PC-9 (cell line): ENCODE measurements at regions not wholly inside any gene's neighbourhood (a gene's known extent, or its start where the extent isn't known, plus 50 kb on each side); places are given as distances from the start of the nearest gene placed in this dataset.

Source experiments
- BruUV-seq: library from RNA; stranded (reverse); fragments of 400-500 nt; replicated peaks from 2 replicates; lab custom pipeline; 2021; lab: Mats Ljungman, UMichigan
- CTCF ChIA-PET: fragments of 300-600 bp; sonication (Branson Sonifier 250); formaldehyde crosslinking; loops from one replicate; lab custom pipeline; 2022; ENCODE audit warnings: antibody characterized with exemption; lab: Charles Lee
- POLR2A ChIA-PET: fragments of 300-600 bp; sonication (Branson Sonifier 250); formaldehyde crosslinking; loops from one replicate; lab custom pipeline; 2022; ENCODE audit warnings: antibody characterized with exemption; ENCODE audit not compliant: unreplicated experiment; lab: Charles Lee
- DNase-seq, 2 experiments: peaks; one replicate each; pipeline versions ENCODE4 v3.0.0 to v3.0.0-alpha.2; 2015 to 2022; ENCODE audit warnings: mixed read lengths in 1 of 2
- H2AFZ ChIP-seq: fragments of 200-600 bp; sonication (generic); 2 replicates; pipeline ENCODE4 v1.8.1; 2017; ENCODE audit warnings: antibody characterized with exemption
- H3F3A ChIP-seq: fragments of 200-600 bp; sonication (generic); 2 replicates; pipeline ENCODE4 v1.8.1; 2017; ENCODE audit warnings: antibody characterized with exemption, mild to moderate bottlenecking, low read depth; ENCODE audit not compliant: insufficient read depth
- H3K27ac ChIP-seq: fragments of 200-600 bp; sonication (generic); 2 replicates; pipeline ENCODE4 v1.6.1; 2016; ENCODE audit warnings: mixed run types
- H3K27me3 ChIP-seq: fragments of 200-600 bp; sonication (generic); 2 replicates; pipeline ENCODE4 v1.6.1; 2016; ENCODE audit warnings: low read depth, mixed run types; ENCODE audit not compliant: insufficient read depth
- H3K36me3 ChIP-seq: fragments of 200-600 bp; sonication (generic); 2 replicates; pipeline ENCODE4 v1.6.1; 2016; ENCODE audit warnings: low read depth, mixed run types
- H3K4me1 ChIP-seq: fragments of 200-600 bp; sonication (generic); replicated peaks from 2 replicates; pipeline ENCODE4 v1.6.1; 2016; ENCODE audit warnings: mixed run types; ENCODE audit not compliant: insufficient read depth
- H3K4me2 ChIP-seq: fragments of 200-600 bp; sonication (generic); 2 replicates; pipeline ENCODE4 v1.6.1; 2017; ENCODE audit warnings: mixed run types
- H3K4me3 ChIP-seq: fragments of 200-600 bp; sonication (generic); 2 replicates; pipeline ENCODE4 v1.6.1; 2016; ENCODE audit warnings: mixed run types
- H3K79me2 ChIP-seq: fragments of 200-600 bp; sonication (generic); 2 replicates; pipeline ENCODE4 v1.6.1; 2017; ENCODE audit warnings: low read depth, mixed run types
- H3K9me2 ChIP-seq: fragments of 200-600 bp; sonication (generic); 2 replicates; pipeline ENCODE4 v1.8.1; 2017; ENCODE audit warnings: mild to moderate bottlenecking; ENCODE audit not compliant: insufficient read depth
- H3K9me3 ChIP-seq: fragments of 200-600 bp; sonication (generic); 2 replicates; pipeline ENCODE4 v1.8.1; 2016; ENCODE audit warnings: low read depth; ENCODE audit not compliant: insufficient read depth
- H4K20me1 ChIP-seq: fragments of 200-600 bp; sonication (generic); 2 replicates; pipeline ENCODE4 v1.8.1; 2017; ENCODE audit not compliant: insufficient read depth
- CTCF ChIP-seq: fragments of 200-600 bp; sonication (generic); conservative IDR thresholded peaks from 2 replicates; pipeline ENCODE4 v1.6.1; 2017; ENCODE audit warnings: mixed run types, antibody characterized with exemption, mild to moderate bottlenecking, moderate library complexity
- EZH2 ChIP-seq: fragments of 200-600 bp; sonication (generic); IDR thresholded peaks from 2 replicates; pipeline ENCODE4 v1.8.0; 2017; ENCODE audit warnings: antibody characterized with exemption, low read depth
- intact Hi-C: fragments of 100-400 bp; cut with micrococcal nuclease; formaldehyde crosslinking; loops from one replicate; pipeline ENCODE4 v1.10.0; 2022; ENCODE audit not compliant: unreplicated experiment

GRCh38 chr18:1917569-1917968 lies 653.7 kb downstream of the METTL4 start:
- no peak for TF ChIP-seq EZH2
- no peak for TF ChIP-seq CTCF
- no peaks in the 10 kb centered on the region for H3F3A ChIP-seq
- H3K27me3 ChIP-seq = no peaks in the 10 kb centered on the region
- intact Hi-C loops = no loop called here
- no peaks in the 10 kb centered on the region for H3K79me2 ChIP-seq
- H3K4me2 ChIP-seq = no peak overlapping the region
- no peaks in the 10 kb centered on the region for H4K20me1 ChIP-seq
- no TSS peak for BruUV-seq
- H3K9me3 ChIP-seq = no peaks in the 10 kb centered on the region
- CTCF ChIA-PET = no interaction called here
- H3K36me3 ChIP-seq = no peaks in the 10 kb centered on the region
- H3K9me2 ChIP-seq = no peaks in the 10 kb centered on the region
- H3K4me1 ChIP-seq = peaks cover 7% of the 10 kb centered on the region
- H2AFZ ChIP-seq = no peak overlapping the region
- no peak overlapping the region for H3K4me3 ChIP-seq
- no peak for DNase-seq
- POLR2A ChIA-PET = no interaction called here
- no peak overlapping the region for H3K27ac ChIP-seq

DNA sequence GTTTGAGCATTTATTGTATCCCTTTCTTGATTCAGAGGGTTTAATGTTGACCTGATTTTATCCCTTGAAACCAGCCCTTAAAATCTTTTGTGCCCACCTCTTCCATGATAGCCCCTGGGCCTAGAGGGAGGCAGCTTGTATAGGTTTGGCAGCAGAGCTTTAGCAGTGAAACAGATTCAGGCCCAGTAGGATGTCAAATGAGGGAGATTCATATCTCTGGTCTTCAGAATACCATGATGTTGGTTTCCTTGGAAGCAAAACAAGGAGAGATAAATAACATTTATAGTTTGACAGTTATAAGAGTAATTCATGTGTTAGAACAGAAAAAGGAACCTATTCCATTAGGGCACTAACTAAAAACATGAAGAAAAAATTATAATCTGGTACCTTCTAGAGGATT lies 649.2 kb downstream of the METTL4 start:
- ChIA-PET CTCF (no interaction called here), POLR2A (no interaction called here)
- intact Hi-C loops = no loop called here

GRCh38 chr18:1928711-1929110 lies 642.6 kb downstream of the METTL4 start:
- no peaks in the 10 kb centered on the region for H3F3A ChIP-seq
- no peaks in the 10 kb centered on the region for H3K9me3 ChIP-seq
- no peak overlapping the region for H3K4me3 ChIP-seq
- H3K4me1 ChIP-seq = no peaks in the 10 kb centered on the region
- TF ChIP-seq CTCF = no peak
- DNase-seq = no peak
- H3K79me2 ChIP-seq = no peaks in the 10 kb centered on the region
- no peak overlapping the region for H2AFZ ChIP-seq
- no peak overlapping the region for H3K4me2 ChIP-seq
- intact Hi-C loops = no loop called here
- ChIA-PET POLR2A (no interaction called here), CTCF (no interaction called here)
- H3K36me3 ChIP-seq = no peaks in the 10 kb centered on the region
- H3K27ac ChIP-seq = no peak overlapping the region
- no TSS peak for BruUV-seq
- H3K27me3 ChIP-seq = no peaks in the 10 kb centered on the region
- H4K20me1 ChIP-seq = no peaks in the 10 kb centered on the region
- no peaks in the 10 kb centered on the region for H3K9me2 ChIP-seq

More for the DNA sequence above, 649.2 kb downstream of the METTL4 start:
- Histone ChIP-seq H3K9me3 (no peaks in the 10 kb centered on the region), H3K4me1 (peaks cover 3% of the 10 kb centered on the region), H3K36me3 (no peaks in the 10 kb centered on the region), H3K4me2 (no peak overlapping the region), H3K27me3 (no peaks in the 10 kb centered on the region), H3K4me3 (no peak overlapping the region), H4K20me1 (no peaks in the 10 kb centered on the region), H2AFZ (no peak overlapping the region), H3F3A (no peaks in the 10 kb centered on the region), H3K27ac (no peak overlapping the region), H3K9me2 (no peaks in the 10 kb centered on the region), H3K79me2 (no peaks in the 10 kb centered on the region)
- no TSS peak for BruUV-seq
- DNase-seq = no peak
- TF ChIP-seq EZH2 (no peak), CTCF (no peak)
